Cardiac muscle cell (in vitro differentiated cells and primary cell): ENCODE measurements at regions not wholly inside any gene's neighbourhood (a gene's known extent, or its start where the extent isn't known, plus 50 kb on each side); places are given as distances from the start of the nearest gene placed in this dataset.
"Not testable (repeated sequence)": the region's sequence is repeated elsewhere in the genome, so short reads cannot be mapped to it uniquely, and the experiment has no call there.

Source experiments
- DNase-seq, 2 donors: peaks; one replicate each; pipeline versions ENCODE4 v3.0.0 to v3.0.0-alpha.2; 2010 to 2017; ENCODE audit warnings: low read depth in 1 of 2, low spot score in 1 of 2
- H3K27ac ChIP-seq: fragments of 200-600 bp; sonication (generic); 2 replicates; pipeline ENCODE4 v1.5.1; 2016
- H3K27me3 ChIP-seq: fragments of 200-600 bp; sonication (generic); 2 replicates; pipeline ENCODE4 v1.6.0; 2016; ENCODE audit warnings: control low read depth
- H3K36me3 ChIP-seq: fragments of 200-600 bp; sonication (generic); 2 replicates; pipeline ENCODE4 v1.5.1; 2016; ENCODE audit warnings: control low read depth
- H3K4me1 ChIP-seq: fragments of 200-600 bp; sonication (generic); 2 replicates; pipeline ENCODE4 v1.8.1; 2017; ENCODE audit warnings: low read depth, mild to moderate bottlenecking, mixed run types
- H3K4me3 ChIP-seq: fragments of 200-600 bp; sonication (generic); 2 replicates; pipeline ENCODE4 v1.5.1; 2016; ENCODE audit warnings: mild to moderate bottlenecking
- H3K9me3 ChIP-seq: fragments of 200-600 bp; sonication (generic); 2 replicates; pipeline ENCODE4 v1.5.1; 2017; ENCODE audit warnings: low read depth, mild to moderate bottlenecking, control low read depth
- TF ChIP-seq, protein P1 (sequence below): IDR thresholded peaks from 2 replicates; pipeline ENCODE4 v1.5.1; 2012; ENCODE audit warnings: low read depth, mild to moderate bottlenecking, low read length

DNA sequence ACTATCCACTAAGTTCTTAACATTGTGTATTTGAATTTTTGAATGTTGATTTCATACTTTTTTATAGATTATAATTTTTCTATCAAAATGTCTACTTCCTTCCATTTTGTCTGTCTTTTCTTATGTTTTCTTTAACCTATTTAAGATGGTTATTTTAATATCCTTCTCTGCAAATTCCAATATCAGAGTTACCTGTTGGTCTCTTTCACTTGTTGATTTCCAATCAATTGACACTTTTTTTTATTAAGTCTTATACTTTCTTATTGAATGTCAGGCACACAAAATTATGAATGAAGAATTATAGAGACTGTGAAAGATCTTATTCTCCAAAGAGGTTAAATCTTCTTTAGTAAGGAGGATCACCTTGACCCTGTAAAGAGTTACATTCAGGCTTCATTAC, 448.3 kb upstream of the NRG3 start:
- Histone ChIP-seq H3K9me3 (no peaks in the 10 kb centered on the region), H3K4me3 (no peak overlapping the region), H3K27me3 (no peaks in the 10 kb centered on the region), H3K36me3 (no peaks in the 10 kb centered on the region), H3K27ac (no peak overlapping the region), H3K4me1 (no peaks in the 10 kb centered on the region)
- TF ChIP-seq, protein P1, sequence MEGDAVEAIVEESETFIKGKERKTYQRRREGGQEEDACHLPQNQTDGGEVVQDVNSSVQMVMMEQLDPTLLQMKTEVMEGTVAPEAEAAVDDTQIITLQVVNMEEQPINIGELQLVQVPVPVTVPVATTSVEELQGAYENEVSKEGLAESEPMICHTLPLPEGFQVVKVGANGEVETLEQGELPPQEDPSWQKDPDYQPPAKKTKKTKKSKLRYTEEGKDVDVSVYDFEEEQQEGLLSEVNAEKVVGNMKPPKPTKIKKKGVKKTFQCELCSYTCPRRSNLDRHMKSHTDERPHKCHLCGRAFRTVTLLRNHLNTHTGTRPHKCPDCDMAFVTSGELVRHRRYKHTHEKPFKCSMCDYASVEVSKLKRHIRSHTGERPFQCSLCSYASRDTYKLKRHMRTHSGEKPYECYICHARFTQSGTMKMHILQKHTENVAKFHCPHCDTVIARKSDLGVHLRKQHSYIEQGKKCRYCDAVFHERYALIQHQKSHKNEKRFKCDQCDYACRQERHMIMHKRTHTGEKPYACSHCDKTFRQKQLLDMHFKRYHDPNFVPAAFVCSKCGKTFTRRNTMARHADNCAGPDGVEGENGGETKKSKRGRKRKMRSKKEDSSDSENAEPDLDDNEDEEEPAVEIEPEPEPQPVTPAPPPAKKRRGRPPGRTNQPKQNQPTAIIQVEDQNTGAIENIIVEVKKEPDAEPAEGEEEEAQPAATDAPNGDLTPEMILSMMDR: no peak
- no peak for DNase-seq

DNA sequence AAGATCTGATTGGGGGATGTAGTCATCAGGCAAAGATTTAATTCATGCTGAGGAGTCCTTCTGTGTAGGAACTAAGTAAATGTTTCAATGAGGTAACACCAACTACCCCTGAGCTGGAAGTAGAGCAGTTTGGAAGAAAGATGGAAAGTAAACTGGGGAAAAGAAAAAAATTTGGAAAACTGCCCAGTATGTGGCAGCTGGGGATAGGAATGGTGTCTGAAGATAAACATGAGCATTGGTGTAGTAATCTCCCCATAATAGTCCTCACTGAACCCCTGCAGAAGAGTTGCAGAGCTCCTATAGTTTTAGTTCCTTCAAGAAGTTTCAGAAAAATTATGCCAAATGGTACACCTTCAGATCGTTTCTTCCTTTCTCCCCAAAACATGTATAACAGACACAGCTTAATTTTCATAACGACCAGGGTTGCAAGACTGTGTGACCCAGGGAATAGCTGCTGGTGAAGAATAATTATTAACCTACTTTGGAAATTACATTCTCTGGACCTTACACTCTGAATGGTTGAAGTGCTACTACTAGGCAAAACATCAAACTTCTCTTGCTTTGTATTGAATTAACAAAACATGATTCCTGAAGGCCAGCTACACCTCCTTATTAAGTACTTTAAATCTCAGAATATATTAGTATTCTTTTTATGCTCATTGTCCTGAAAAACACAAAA, 446.4 kb upstream of the NRG3 start:
- TF ChIP-seq, protein P1: no peak
- DNase-seq: no peak
- no peak overlapping the region for H3K4me3 ChIP-seq
- no peak overlapping the region for H3K27ac ChIP-seq
- H3K27me3 ChIP-seq: no peaks in the 10 kb centered on the region
- H3K9me3 ChIP-seq: no peaks in the 10 kb centered on the region
- no peaks in the 10 kb centered on the region for H3K4me1 ChIP-seq
- no peaks in the 10 kb centered on the region for H3K36me3 ChIP-seq

DNA sequence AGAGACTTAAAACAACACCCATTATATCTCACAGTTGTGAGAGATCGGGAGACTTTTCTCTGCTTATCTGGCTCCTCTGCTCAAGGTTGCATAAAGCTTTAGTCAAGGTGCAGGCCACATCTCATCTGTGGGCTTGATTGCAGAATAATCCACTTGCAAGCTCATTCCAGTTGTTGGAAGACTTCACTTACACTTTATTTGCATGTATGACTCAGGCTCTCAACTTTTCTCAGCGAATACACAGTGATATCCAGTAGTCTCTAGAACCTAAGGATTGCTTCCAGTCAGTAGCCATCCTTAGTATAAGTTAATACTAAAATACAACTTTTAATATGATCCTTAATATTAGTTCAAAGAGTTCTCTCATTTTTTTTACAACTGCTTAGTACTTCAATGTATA, 435.5 kb upstream of the NRG3 start:
- TF ChIP-seq, protein P1: no peak
- Histone ChIP-seq H3K4me1 (no peaks in the 10 kb centered on the region), H3K27ac (no peak overlapping the region), H3K9me3 (no peaks in the 10 kb centered on the region), H3K4me3 (no peak overlapping the region), H3K36me3 (no peaks in the 10 kb centered on the region), H3K27me3 (no peaks in the 10 kb centered on the region)
- DNase-seq: no peak

DNA sequence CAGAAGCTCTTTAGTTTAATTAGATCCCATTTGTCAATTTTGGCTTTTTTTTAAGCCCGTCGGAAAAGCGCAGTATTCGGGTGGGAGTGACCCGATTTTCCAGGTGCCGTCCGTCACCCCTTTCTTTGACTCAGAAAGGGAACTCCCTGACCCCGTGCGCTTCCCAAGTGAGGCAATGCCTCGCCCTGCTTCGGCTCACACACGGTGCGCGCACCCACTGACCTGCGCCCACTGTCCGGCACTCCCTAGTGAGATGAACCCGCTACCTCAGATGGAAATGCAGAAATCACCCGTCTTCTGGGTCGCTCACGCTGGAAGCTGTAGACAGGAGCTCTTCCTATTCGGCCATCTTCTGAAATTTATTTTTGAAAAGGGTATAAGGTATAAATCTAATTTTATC, 433.4 kb upstream of the NRG3 start:
- not testable (repeated sequence) for DNase-seq, H3K9me3 ChIP-seq, H3K27me3 ChIP-seq, H3K27ac ChIP-seq, H3K36me3 ChIP-seq, H3K4me3 ChIP-seq, H3K4me1 ChIP-seq

DNA sequence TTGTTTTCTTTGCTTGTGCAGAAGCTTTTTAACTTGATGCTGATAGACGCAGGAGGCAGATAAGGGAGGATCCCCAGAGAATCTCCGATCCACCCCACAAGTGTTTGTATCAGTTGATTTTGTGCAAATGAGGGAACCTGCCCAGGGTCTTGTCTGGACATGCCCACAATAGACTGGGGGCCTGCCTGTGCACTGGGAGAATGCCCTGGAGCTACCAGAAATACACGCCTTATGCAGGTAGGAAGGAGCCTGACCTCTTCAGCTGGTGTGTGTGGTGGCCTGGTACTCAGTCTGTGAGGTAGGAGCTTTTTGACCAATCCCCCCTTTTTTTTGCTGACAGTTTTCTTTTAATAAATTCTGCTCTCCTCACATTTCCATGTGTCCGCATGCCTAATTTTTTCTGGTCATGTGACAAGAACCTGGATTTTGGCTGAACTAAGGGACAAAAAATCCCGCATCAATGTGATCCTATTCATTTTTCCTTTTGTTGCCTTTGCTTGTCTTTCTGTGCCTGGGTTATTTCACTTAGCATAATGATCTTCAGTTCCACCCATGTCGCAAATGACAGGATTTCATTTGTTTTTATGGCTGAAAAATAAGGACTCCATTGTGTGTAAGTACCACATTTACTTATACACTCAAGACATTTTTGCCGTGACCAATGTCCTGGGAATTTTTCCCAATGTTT, 430.6 kb upstream of the NRG3 start:
- Histone ChIP-seq H3K4me3 (no peak overlapping the region), H3K4me1 (no peaks in the 10 kb centered on the region), H3K27ac (no peak overlapping the region), H3K36me3 (no peaks in the 10 kb centered on the region), H3K9me3 (no peaks in the 10 kb centered on the region), H3K27me3 (no peaks in the 10 kb centered on the region)
- TF ChIP-seq, protein P1: no peak
- no peak for DNase-seq

DNA sequence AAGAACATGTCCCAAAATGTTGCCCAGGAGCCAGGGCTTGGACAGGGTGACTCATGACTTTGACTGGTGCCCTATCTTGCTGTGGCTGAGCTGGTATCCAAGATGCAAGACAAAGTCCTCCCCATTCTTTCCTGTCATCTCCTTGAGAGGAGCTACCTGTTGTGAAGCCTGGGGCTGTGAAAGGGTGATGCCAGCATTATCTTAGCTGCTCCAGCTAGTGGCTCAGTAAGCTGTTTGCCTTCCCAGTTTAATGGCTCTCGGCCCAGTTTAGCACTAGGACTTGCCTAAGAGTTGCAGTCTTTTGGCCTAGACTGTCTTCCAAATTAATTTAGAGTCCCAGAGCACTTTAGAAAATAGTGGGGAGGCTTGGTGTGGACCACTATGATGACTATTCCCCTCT, 424.3 kb upstream of the NRG3 start:
- DNase-seq: no peak
- Histone ChIP-seq H3K27ac (no peak overlapping the region), H3K36me3 (no peaks in the 10 kb centered on the region), H3K9me3 (no peaks in the 10 kb centered on the region), H3K4me1 (no peaks in the 10 kb centered on the region), H3K4me3 (no peak overlapping the region), H3K27me3 (no peaks in the 10 kb centered on the region)
- TF ChIP-seq, protein P1: no peak
